Esophagus squamous epithelium (tissue), 4 donors: ENCODE measurements at regions not wholly inside any gene's neighbourhood (a gene's known extent, or its start where the extent isn't known, plus 50 kb on each side); places are given as distances from the start of the nearest gene placed in this dataset.

Experiments
- CTCF ChIP-seq, 6 experiments: fragments of 450-650 bp in 4 of 6; fragments of 200-600 bp in 2 of 6; sonication (generic) in 2 of 6; IDR thresholded peaks; one replicate each; pipeline ENCODE4 v1.5.1; 2016 to 2019; ENCODE audit warnings: antibody characterized with exemption in 6 of 6, mild to moderate bottlenecking in 4 of 6, moderate library complexity in 4 of 6
- POLR2A ChIP-seq, 4 donors: fragments of 450-650 bp; IDR thresholded peaks; one replicate each; pipeline ENCODE4 v1.6.1; 2017; ENCODE audit warnings: antibody characterized with exemption in 4 of 4, mild to moderate bottlenecking in 4 of 4, moderate library complexity in 3 of 4

- TF ChIP-seq CTCF (IDR thresholded peaks at IDR 0.05) (no peak), POLR2A (IDR thresholded peaks at IDR 0.05) (no peak)
Measured at GRCh38 chr18:10085876-10086275, 172.1 kb downstream of the VAPA start.
